K562 (cell line): ENCODE measurements at regions not wholly inside any gene's neighbourhood (a gene's known extent, or its start where the extent isn't known, plus 50 kb on each side); places are given as distances from the start of the nearest gene placed in this dataset.

Experiments
- CTCF ChIP-seq, 3 experiments: IDR thresholded peaks in 2 of 3; conservative IDR thresholded peaks in 1 of 3; 2 replicates each; pipeline ENCODE4 v1.5.1; 2011 to 2012; ENCODE audit warnings: low read length in 3 of 3, mild to moderate bottlenecking in 3 of 3, control low read depth in 2 of 3, improper control_type of control experiment in 1 of 3, inconsistent platforms in 1 of 3, low read depth in 1 of 3, mixed read lengths in 1 of 3, moderate library complexity in 1 of 3; ENCODE audit not compliant: insufficient read depth in 2 of 3
- DEAF1 ChIP-seq: fragments of 450-650 bp; formaldehyde crosslinking; IDR thresholded peaks from 2 replicates; pipeline ENCODE4 v1.4.0; 2020; ENCODE audit warnings: mild to moderate bottlenecking, moderate library complexity
- ETS1 ChIP-seq: conservative IDR thresholded peaks from 2 replicates; pipeline ENCODE4 v1.6.1; 2011; ENCODE audit warnings: low read depth, mild to moderate bottlenecking, low read length; ENCODE audit not compliant: control insufficient read depth
- HNRNPH1 ChIP-seq: fragments of 200-400 bp; formaldehyde crosslinking; optimal IDR thresholded peaks from 2 replicates; pipeline ENCODE3; 2017; ENCODE audit warnings: low read depth, mild to moderate bottlenecking, low read length, moderate library complexity
- HNRNPUL1 ChIP-seq: fragments of 200-400 bp; formaldehyde crosslinking; IDR thresholded peaks from 2 replicates; pipeline ENCODE4 v1.6.1; 2017; ENCODE audit warnings: low read length
- HOXB6 ChIP-seq: fragments of 250-450 bp; sonication (Bioruptor Pico); IDR thresholded peaks from 2 replicates; pipeline ENCODE4 v1.5.1; 2022; ENCODE audit warnings: mild to moderate bottlenecking, borderline replicate concordance
- JUND ChIP-seq, 2 experiments: IDR thresholded peaks; 2 replicates in 1 of 2; 3 replicates in 1 of 2; pipeline ENCODE4 v1.6.1; 2011; ENCODE audit warnings: borderline replicate concordance in 2 of 2, low read depth in 2 of 2, low read length in 2 of 2, improper control_type of control experiment in 1 of 2, missing biosample characterization in 1 of 2, missing genetic modification characterization in 1 of 2, missing genetic modification reagents in 1 of 2
- MEIS2 ChIP-seq: fragments of 450-650 bp; IDR thresholded peaks from 2 replicates; pipeline ENCODE4 v1.6.1; 2014; ENCODE audit warnings: mild to moderate bottlenecking; ENCODE audit not compliant: partially characterized antibody
- MIER1 ChIP-seq: fragments of 450-650 bp; IDR thresholded peaks from 2 replicates; pipeline ENCODE4 v1.6.1; 2016; ENCODE audit warnings: antibody characterized with exemption, mild to moderate bottlenecking, low read depth
- NUFIP1 ChIP-seq: fragments of 450-650 bp; IDR thresholded peaks from 2 replicates; pipeline ENCODE4 v1.6.1; 2018; ENCODE audit not compliant: partially characterized antibody
- PURB ChIP-seq: sonication (generic); formaldehyde crosslinking; IDR thresholded peaks from 2 replicates; pipeline ENCODE4 v1.9.0; 2021; ENCODE audit warnings: low read depth, mild to moderate bottlenecking, missing genetic modification reagents
- RBM25 ChIP-seq: fragments of 200-400 bp; formaldehyde crosslinking; IDR thresholded peaks from 2 replicates; pipeline ENCODE4 v1.6.1; 2018; ENCODE audit warnings: low read length, low read depth, moderate library complexity; ENCODE audit not compliant: severe bottlenecking
- RFX1 ChIP-seq: fragments of 450-650 bp; IDR thresholded peaks from 2 replicates; pipeline ENCODE4 v1.6.1; 2016; ENCODE audit warnings: mild to moderate bottlenecking, moderate library complexity
- SMARCA5 ChIP-seq: fragments of 450-650 bp; IDR thresholded peaks from 2 replicates; pipeline ENCODE4 v1.6.1; 2016
- STAT5B ChIP-seq: fragments of 250-450 bp; sonication (Bioruptor Pico); IDR thresholded peaks from 2 replicates; pipeline ENCODE4 v1.8.0; 2021; ENCODE audit warnings: mild to moderate bottlenecking, inconsistent platforms
- TAL1 ChIP-seq: fragments of 450-650 bp; IDR thresholded peaks from 2 replicates; pipeline ENCODE4 v1.6.1; 2016; ENCODE audit warnings: mild to moderate bottlenecking
- TFE3 ChIP-seq: fragments of 450-650 bp; formaldehyde crosslinking; IDR thresholded peaks from 2 replicates; pipeline ENCODE4 v1.4.0; 2020; ENCODE audit warnings: mild to moderate bottlenecking, mixed read lengths
- TRIM24 ChIP-seq, 2 experiments: fragments of 450-650 bp; IDR thresholded peaks; 2 replicates each; pipeline ENCODE4 v1.6.1; 2016
- ZBTB26 ChIP-seq: fragments of 450-650 bp; formaldehyde crosslinking; IDR thresholded peaks from 2 replicates; pipeline ENCODE4 v1.4.0; 2022; ENCODE audit warnings: missing genetic modification characterization
- ZNF23 ChIP-seq: fragments of 250-450 bp; sonication (Bioruptor Pico); IDR thresholded peaks from 2 replicates; pipeline ENCODE4 v1.4.0; 2020; ENCODE audit warnings: mild to moderate bottlenecking
- ZNF551 ChIP-seq: fragments of 250-450 bp; sonication (Bioruptor Pico); IDR thresholded peaks from 2 replicates; pipeline ENCODE4 v1.5.0; 2021; ENCODE audit warnings: mild to moderate bottlenecking, moderate library complexity
- ZNF830 ChIP-seq: fragments of 250-450 bp; sonication (Bioruptor Pico); IDR thresholded peaks from 2 replicates; pipeline ENCODE4 v1.5.0; 2021; ENCODE audit warnings: mild to moderate bottlenecking

- TF ChIP-seq CTCF (IDR thresholded peaks at IDR 0.05 in 2 of 3, conservative IDR thresholded peaks at IDR 0.05 in 1 of 3; ENCODE audit: insufficient read depth in 2 of 3, low read depth in 1 of 3, low read length in 3 of 3): no peak
- TF ChIP-seq HOXB6 (CRISPR knock-in tag): no peak
- no peak for TF ChIP-seq NUFIP1
- TF ChIP-seq TFE3 (CRISPR knock-in tag): no peak
- no peak for TF ChIP-seq PURB (CRISPR knock-in tag)
- TF ChIP-seq ETS1: no peak
- TF ChIP-seq DEAF1: no peak
- no peak for TF ChIP-seq HNRNPH1
- no peak for TF ChIP-seq ZBTB26 (CRISPR knock-in tag)
- no peak for TF ChIP-seq STAT5B
- peak; percentile 18; the same call in 1 of the 2 replicates for TF ChIP-seq JUND (IDR thresholded peaks at IDR 0.05; ENCODE audit: borderline replicate concordance, low read depth, low read length)
- TF ChIP-seq JUND (tag; IDR thresholded peaks at IDR 0.05; ENCODE audit: borderline replicate concordance, low read depth, low read length): no peak
- TF ChIP-seq RFX1: no peak
- TF ChIP-seq TRIM24 (IDR thresholded peaks at IDR 0.05): peak; percentile 83; a peak in 3 of 4 replicates
- TF ChIP-seq MIER1: no peak
- no peak for TF ChIP-seq SMARCA5
- no peak for TF ChIP-seq RBM25
- TF ChIP-seq ZNF551: no peak
- no peak for TF ChIP-seq ZNF23
- TF ChIP-seq TAL1: peak; percentile 86
- peak; percentile 30 for TF ChIP-seq MEIS2
- TF ChIP-seq HNRNPUL1: no peak
- no peak for TF ChIP-seq ZNF830 (CRISPR knock-in tag)
Measured at GRCh38 chr2:200171731-200172482, 134.6 kb upstream of the SPATS2L start (continued).
